Activated CD8-positive, alpha-beta memory T cell treated with anti-CD3 and anti-CD28 coated beads for 4 hours (primary cell): ENCODE measurements at regions not wholly inside any gene's neighbourhood (a gene's known extent, or its start where the extent isn't known, plus 50 kb on each side); places are given as distances from the start of the nearest gene placed in this dataset.
"Not testable (repeated sequence)": the region's sequence is repeated elsewhere in the genome, so short reads cannot be mapped to it uniquely, and the experiment has no call there.

Experiments used
- DNase-seq, 2 donors: peaks; one replicate each; pipeline ENCODE4 v3.0.0-alpha.2; 2020; ENCODE audit warnings: low read depth in 2 of 2

GRCh38 chr6:8180327-8181159 is 78.2 kb upstream of the EEF1E1 start:
- no peak for DNase-seq

- DNase-seq = no peak
Observed at GRCh38 chr6:8177721-8178120, 75.4 kb upstream of the EEF1E1 start.

GRCh38 chr6:8175046-8175777 is 72.9 kb upstream of the EEF1E1 start:
- no peak for DNase-seq

GRCh38 chr6:8174571-8174970 is 72.2 kb upstream of the EEF1E1 start:
- DNase-seq = no peak

GRCh38 chr6:8172530-8172929 is 70.2 kb upstream of the EEF1E1 start:
- DNase-seq = no peak

- DNase-seq = no peak
Observed at GRCh38 chr6:8170754-8171153, 68.4 kb upstream of the EEF1E1 start.

- DNase-seq = no peak
Observed at GRCh38 chr6:8170245-8170644, 67.9 kb upstream of the EEF1E1 start.

- DNase-seq = no peak
Observed at GRCh38 chr6:8166156-8166555, 63.8 kb upstream of the EEF1E1 start.

- DNase-seq = not testable (repeated sequence)
Observed at GRCh38 chr6:8165008-8165407, 62.7 kb upstream of the EEF1E1 start.

GRCh38 chr6:8164281-8164680 is 61.9 kb upstream of the EEF1E1 start:
- not testable (repeated sequence) for DNase-seq

- DNase-seq = no peak
Observed at GRCh38 chr6:8159966-8160365, 57.6 kb upstream of the EEF1E1 start.

GRCh38 chr6:8157839-8158238 is 55.5 kb upstream of the EEF1E1 start:
- no peak for DNase-seq

- DNase-seq = no peak
Observed at GRCh38 chr6:8155259-8156012, 53.1 kb upstream of the EEF1E1 start.
